ENCODE measurements at regions not wholly inside any gene's neighbourhood (a gene's known extent, or its start where the extent isn't known, plus 50 kb on each side); places are given as distances from the start of the nearest gene placed in this dataset.

- TF ChIP-seq, protein P1, sequence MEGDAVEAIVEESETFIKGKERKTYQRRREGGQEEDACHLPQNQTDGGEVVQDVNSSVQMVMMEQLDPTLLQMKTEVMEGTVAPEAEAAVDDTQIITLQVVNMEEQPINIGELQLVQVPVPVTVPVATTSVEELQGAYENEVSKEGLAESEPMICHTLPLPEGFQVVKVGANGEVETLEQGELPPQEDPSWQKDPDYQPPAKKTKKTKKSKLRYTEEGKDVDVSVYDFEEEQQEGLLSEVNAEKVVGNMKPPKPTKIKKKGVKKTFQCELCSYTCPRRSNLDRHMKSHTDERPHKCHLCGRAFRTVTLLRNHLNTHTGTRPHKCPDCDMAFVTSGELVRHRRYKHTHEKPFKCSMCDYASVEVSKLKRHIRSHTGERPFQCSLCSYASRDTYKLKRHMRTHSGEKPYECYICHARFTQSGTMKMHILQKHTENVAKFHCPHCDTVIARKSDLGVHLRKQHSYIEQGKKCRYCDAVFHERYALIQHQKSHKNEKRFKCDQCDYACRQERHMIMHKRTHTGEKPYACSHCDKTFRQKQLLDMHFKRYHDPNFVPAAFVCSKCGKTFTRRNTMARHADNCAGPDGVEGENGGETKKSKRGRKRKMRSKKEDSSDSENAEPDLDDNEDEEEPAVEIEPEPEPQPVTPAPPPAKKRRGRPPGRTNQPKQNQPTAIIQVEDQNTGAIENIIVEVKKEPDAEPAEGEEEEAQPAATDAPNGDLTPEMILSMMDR (IDR thresholded peaks at IDR 0.05; ENCODE audit: control extremely low read depth, extremely low read depth): no peak
- WGBS, 2 donors: 41 to 49% methylated on average over 21 of the region's 21 CpGs
These were observed 180.6 kb downstream of the AACS start for GRCh38 chr12:125245581-125246557.

GRCh38 chr12:125247477-125247876 lies 182.2 kb downstream of the AACS start:
- ATAC-seq (ENCODE audit: insufficient read depth, low FRiP score): no peak
- no peak overlapping the region for H3K9ac ChIP-seq (ENCODE audit: insufficient read depth in 1 of 2, low read length in 2 of 2)
- WGBS, 2 donors: 93 to 96% methylated on average over 7 of the region's 7 CpGs

More at GRCh38 chr12:125245581-125246557, 180.6 kb downstream of the AACS start:
- peaks cover 0 to 23% (median 0%) of the 10 kb centered on the region in 3 donors for H3K27me3 ChIP-seq (ENCODE audit: control insufficient read depth in 3 of 3, insufficient read depth in 3 of 3, low read length in 2 of 3)
- ATAC-seq (ENCODE audit: insufficient read depth, low FRiP score) (no peak), DNase-seq (peak in 1 of 3 donors; percentile 1)
- H3K27ac ChIP-seq (ENCODE audit: low read depth in 1 of 2, low read length in 1 of 2): no peak overlapping the region
- no peak overlapping the region for H3K9ac ChIP-seq (ENCODE audit: insufficient read depth in 1 of 2, low read length in 2 of 2)
- H3K36me3 ChIP-seq (ENCODE audit: control insufficient read depth in 4 of 4, insufficient read depth in 4 of 4, low read length in 4 of 4): no peaks in the 10 kb centered on the region
- no peak overlapping the region for H3K4me3 ChIP-seq
- no peaks in the 10 kb centered on the region for H3K4me1 ChIP-seq (ENCODE audit: control insufficient read depth in 5 of 5, insufficient read depth in 5 of 5, low read length in 5 of 5)
- peaks cover 0 to 6% (median 0%) of the 10 kb centered on the region in 4 donors for H3K9me3 ChIP-seq (ENCODE audit: control insufficient read depth in 4 of 4, insufficient read depth in 3 of 4, low read length in 3 of 4)

DNA sequence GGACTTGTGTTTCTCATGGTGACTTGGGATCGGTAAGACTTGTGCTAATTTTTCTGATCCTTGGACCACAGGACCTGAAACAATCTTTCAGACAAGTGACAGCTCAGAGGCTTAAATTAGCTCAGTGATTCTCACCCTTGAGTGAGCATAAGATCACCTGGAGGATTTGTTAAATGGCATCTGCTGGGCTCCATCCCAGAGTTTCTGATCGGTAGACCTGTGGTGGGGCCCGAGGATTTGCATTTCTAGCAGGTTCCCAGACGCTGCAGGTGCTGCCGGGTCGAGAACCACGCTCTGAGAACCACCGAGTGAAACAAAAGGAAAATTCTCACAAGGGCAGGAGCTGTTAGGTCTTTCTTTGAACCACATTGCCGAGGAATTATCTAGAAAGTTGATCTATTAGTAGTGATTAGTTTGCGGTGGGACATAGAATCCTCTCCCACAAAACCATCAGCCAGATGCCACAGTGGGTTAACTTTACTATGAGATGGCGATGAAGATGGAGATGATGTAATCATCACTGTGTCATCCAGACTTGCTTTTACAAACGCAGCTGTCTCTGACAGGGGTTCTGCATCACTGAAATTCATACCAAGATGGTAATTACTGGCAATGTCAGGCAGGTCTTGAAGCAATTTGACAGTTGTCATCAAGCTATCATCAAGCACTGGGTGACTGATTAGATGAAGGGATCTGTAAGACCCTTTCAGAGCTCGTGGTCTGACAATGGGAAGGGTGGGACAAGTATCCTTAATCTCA lies 184.0 kb downstream of the AACS start:
- TF ChIP-seq, protein P1 (IDR thresholded peaks at IDR 0.05; ENCODE audit: control extremely low read depth, extremely low read depth): no peak
- DNase-seq (no peak), ATAC-seq (ENCODE audit: insufficient read depth, low FRiP score) (no peak)
- Histone ChIP-seq H3K9me3 (ENCODE audit: control insufficient read depth in 4 of 4, insufficient read depth in 3 of 4, low read length in 3 of 4) (peaks cover 0 to 4% (median 0%) of the 10 kb centered on the region in 4 donors), H3K9ac (ENCODE audit: insufficient read depth in 1 of 2, low read length in 2 of 2) (no peak overlapping the region), H3K27me3 (ENCODE audit: control insufficient read depth in 3 of 3, insufficient read depth in 3 of 3, low read length in 2 of 3) (peaks cover 0 to 27% (median 0%) of the 10 kb centered on the region in 3 donors), H3K4me3 (no peak overlapping the region), H3K36me3 (ENCODE audit: control insufficient read depth in 4 of 4, insufficient read depth in 4 of 4, low read length in 4 of 4) (no peaks in the 10 kb centered on the region), H3K27ac (ENCODE audit: low read depth in 1 of 2, low read length in 1 of 2) (no peak overlapping the region), H3K4me1 (ENCODE audit: control insufficient read depth in 5 of 5, insufficient read depth in 5 of 5, low read length in 5 of 5) (no peaks in the 10 kb centered on the region)
- WGBS, 2 donors: 76 to 82% methylated on average over 13 of the region's 13 CpGs

More at GRCh38 chr12:125247477-125247876, 182.2 kb downstream of the AACS start:
- Histone ChIP-seq H3K4me1 (ENCODE audit: control insufficient read depth in 5 of 5, insufficient read depth in 5 of 5, low read length in 5 of 5) (no peaks in the 10 kb centered on the region), H3K36me3 (ENCODE audit: control insufficient read depth in 4 of 4, insufficient read depth in 4 of 4, low read length in 4 of 4) (no peaks in the 10 kb centered on the region), H3K9me3 (ENCODE audit: control insufficient read depth in 4 of 4, insufficient read depth in 3 of 4, low read length in 3 of 4) (peaks cover 0 to 4% (median 0%) of the 10 kb centered on the region in 4 donors), H3K4me3 (no peak overlapping the region), H3K27ac (ENCODE audit: low read depth in 1 of 2, low read length in 1 of 2) (no peak overlapping the region), H3K27me3 (ENCODE audit: control insufficient read depth in 3 of 3, insufficient read depth in 3 of 3, low read length in 2 of 3) (peaks cover 0 to 24% (median 0%) of the 10 kb centered on the region in 3 donors)
- no peak for DNase-seq
- TF ChIP-seq, protein P1 (IDR thresholded peaks at IDR 0.05; ENCODE audit: control extremely low read depth, extremely low read depth): no peak
